Erythroblast (primary cell): ENCODE measurements at regions not wholly inside any gene's neighbourhood (a gene's known extent, or its start where the extent isn't known, plus 50 kb on each side); places are given as distances from the start of the nearest gene placed in this dataset.

Source experiments
- DNase-seq, 2 experiments: peaks; one replicate each; lab custom pipeline; 2025; lab: John Stamatoyannopoulos, UW
- GATA1 ChIP-seq: IDR thresholded peaks from 2 replicates; pipeline ENCODE4 v1.6.1; 2011; ENCODE audit warnings: low read depth, mild to moderate bottlenecking, control low read depth, low read length, moderate library complexity
- POLR2A ChIP-seq: IDR thresholded peaks from 2 replicates; pipeline ENCODE4 v1.6.1; 2011; ENCODE audit warnings: mild to moderate bottlenecking, low read length

DNA sequence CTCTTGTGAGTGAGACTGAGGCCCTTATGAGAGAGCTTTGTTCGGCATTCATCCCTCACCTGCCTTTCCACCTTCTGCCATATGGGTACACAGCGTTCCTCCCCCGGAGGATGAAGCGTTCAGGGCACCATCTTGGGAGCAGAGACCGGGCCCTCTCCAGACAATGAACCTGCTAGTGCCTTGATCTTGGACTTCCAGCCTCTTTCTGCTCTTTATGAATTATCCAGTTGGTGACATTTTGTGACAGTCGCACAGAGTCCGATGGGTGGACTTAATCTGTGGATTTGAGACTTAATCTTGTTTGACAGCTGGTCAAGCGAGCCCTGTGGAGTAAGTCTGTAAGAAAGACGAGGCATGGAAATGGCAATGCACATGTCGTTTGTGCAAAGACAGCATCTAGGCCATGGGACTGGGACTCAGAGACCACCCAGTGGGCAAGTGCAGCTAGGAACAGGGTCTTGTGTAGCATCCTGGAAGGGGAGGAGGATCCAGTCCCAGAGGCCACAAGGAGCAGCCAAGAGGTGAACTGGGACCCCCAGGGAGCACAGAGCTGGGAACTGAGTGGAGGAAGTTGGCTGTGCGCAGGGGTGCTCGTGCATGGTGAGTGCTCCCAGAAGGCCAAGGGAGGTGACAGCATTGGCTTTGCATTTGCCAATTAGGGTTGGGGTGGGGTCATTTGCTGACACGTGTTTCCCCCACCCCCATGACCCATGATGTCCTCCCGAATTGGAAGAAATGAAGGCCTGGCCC is 69.5 kb upstream of the HDAC4 start:
- no peak for TF ChIP-seq GATA1
- TF ChIP-seq POLR2A, result no peak
- DNase-seq, result no peak

DNA sequence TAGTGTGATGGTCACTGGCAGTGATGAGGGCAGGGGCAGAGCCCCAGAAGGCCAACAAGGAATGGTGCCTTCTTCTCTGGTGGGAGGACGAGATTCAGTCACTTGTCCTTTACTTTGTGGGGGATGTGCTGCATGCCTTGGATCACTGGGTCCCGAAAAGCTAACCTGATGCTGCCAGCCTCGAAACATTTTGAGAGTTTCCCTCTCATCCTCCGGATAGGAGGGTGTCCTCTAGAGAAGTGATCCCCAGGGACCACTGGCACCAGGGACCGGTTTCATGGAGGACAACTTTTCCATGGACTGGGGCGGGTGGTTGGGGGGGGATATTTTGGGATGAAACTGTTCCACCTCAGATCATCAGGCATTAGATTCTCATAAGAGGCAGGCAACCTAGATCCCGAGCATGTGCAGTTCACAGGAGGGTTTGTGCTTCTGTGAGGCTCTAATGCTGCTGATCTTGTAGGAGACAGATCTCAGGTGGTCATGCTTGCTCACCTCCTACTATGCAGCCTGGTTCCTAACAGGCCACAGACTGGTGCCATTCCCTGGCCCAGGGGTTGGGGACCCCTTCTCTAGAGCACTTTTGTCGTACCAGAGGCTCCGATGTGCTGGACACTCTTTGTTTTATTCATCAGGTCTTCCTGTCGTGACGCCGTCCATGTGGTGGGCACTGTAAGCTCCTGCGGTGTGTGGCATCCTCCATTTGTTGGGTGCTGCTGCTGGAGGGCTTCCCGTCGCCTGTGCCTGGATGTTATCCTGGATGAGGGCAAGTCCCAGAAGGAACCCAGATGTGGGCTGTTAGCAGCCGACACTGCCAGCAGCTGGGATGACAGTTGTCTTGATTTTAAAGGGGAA is 68.5 kb upstream of the HDAC4 start:
- DNase-seq, result no peak
- no peak for TF ChIP-seq POLR2A
- TF ChIP-seq GATA1, result no peak

DNA sequence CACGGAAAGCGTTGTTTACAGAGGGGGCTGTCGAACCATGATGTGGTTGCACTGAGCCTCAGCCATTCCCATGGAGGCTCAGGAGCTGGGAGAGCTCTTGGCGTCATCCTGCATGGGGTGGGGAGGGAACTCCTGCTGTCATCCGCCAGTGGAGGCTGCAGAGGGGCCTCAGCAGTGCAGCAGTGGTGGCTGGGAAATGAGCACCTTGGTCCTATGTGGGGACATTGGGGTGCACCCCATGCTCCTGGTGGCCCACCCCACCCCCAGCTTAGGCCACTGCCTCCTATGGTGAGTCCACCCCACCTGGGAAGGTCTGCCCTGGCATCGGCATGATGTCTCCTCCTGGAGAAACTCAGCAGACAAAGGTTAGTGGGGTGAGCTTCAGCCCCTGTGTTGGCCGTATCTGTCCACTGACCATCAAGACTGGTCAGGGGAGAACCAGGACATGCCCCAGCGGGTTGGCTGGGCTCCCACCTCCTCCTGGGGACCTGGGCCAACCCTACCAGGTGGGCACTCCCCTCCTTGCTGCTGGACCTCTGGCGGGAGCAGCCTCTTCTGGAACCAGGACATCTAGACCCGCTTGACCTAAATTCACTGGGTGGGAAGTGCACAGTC is 67.8 kb upstream of the HDAC4 start:
- no peak for DNase-seq
- TF ChIP-seq POLR2A, result no peak
- TF ChIP-seq GATA1, result no peak

DNA sequence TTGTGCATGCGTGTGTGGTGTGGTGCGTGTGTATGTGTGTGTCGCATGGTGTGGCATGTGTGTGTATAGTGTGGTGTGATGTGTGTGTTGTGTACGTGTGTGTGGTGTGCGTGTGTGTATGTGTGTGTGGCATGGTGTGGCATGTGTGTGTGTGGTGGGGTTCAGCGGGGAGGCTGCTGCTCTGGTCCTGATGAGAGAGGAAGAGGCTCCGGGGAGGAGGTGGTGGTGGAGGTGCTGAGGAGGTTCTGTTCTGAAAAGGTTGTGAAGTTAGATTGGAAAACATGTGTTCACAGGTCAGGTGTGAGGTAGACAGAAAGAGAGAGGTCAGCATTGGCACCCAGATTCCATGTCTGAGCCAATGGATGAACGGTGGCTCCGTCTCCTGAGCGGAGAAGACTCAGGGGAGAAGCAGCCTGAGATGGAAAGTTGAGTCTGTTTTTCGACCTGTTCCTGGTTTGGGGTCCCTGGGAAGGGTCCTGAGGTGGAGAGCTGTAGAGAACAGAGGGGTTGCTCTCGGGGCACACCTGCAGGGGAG is 67.2 kb upstream of the HDAC4 start:
- no peak for DNase-seq
- TF ChIP-seq GATA1 (no peak), POLR2A (no peak)

DNA sequence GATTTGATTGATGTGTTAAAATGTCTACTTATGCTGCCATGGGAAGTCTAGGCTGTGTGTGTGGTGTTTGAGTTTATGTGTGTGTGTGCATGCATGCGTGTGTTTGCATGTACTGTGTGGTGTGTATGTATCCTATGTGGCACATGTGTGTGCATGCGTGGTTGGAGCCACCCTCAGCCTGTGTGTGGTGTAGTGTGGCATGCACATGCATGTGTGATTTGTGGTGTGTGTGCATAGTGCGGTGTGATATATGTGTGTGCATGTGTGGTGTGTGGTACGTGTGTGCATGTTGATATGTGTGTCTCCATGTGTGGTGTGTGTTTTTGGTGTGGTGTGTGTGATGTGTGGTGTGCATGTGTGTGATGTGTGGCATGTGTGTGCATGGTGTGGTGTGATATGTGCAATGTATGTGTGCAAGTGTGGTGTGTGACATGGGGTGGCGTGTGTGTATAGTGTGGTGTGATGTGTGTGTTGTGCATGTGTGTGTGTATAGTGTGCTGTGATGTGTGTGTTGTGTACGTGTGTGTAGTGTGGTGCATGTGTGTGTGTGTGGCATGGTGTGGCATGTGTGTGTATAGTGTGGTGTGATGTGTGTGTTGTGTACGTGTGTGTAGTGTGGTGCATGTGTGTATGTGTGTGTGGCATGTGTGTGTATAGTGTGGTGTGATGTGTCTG is 66.6 kb upstream of the HDAC4 start:
- no peak for DNase-seq
- TF ChIP-seq POLR2A (no peak), GATA1 (no peak)

DNA sequence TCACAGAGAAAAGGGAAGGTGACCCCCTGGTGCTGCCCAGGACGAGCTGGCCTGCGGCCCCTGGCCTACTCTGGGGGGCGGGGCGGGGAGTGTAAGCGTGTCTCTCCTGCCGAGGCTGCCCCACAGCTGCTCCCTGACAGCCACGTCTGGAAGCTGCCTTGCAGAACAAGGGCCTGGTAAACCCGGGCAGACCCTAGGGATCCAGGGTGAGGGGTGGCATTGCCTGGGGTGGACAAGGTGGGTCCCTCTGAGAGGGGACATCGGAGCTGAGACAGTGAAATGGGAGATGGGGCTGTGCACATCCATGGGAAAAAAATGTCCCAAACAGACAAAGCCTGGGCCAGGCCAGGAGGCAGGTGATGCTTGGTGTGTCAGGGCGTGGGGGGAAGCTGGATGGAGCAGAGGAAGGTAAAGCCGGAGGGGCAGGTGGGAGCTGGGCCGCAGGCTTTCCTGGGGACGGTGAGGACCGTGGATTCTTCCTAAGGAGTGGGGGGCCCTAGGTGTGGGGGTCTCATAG is 66.0 kb upstream of the HDAC4 start:
- DNase-seq, result no peak
- no peak for TF ChIP-seq GATA1
- TF ChIP-seq POLR2A, result no peak

DNA sequence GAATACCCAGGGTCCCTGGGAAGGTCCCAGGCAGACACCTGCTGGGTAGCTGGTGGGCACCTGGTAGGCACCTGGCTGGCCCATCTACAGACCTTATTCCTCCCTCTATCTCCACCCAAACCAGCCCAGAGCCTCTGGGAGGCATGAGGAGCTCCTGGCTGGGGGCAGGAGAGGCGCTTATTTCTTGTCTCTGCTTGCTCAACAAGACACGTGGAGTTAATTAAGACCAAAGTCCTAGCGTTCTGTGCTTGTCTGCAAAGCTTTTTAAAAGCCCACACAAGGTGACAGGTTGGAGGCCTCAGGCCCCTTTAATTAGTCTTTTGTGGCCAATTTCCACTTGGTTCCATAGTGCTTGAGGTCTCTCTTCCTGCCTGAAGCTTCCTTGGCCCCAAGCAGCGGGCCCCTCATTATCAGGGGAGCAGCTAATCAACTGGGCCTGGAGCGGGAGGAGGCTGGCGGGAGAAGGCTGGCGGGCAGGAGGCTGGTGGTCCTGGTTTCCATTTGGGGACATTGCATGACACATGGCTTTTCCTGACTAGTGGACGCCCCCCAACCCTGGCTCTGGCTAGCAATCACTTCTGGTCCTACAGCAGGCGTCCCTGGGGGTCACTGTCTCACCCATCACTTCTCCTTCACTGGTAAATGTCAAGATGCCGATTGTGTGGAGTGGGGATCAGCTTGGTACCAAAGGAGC is 65.4 kb upstream of the HDAC4 start:
- no peak for DNase-seq
- TF ChIP-seq GATA1, result no peak
- TF ChIP-seq POLR2A, result no peak

DNA sequence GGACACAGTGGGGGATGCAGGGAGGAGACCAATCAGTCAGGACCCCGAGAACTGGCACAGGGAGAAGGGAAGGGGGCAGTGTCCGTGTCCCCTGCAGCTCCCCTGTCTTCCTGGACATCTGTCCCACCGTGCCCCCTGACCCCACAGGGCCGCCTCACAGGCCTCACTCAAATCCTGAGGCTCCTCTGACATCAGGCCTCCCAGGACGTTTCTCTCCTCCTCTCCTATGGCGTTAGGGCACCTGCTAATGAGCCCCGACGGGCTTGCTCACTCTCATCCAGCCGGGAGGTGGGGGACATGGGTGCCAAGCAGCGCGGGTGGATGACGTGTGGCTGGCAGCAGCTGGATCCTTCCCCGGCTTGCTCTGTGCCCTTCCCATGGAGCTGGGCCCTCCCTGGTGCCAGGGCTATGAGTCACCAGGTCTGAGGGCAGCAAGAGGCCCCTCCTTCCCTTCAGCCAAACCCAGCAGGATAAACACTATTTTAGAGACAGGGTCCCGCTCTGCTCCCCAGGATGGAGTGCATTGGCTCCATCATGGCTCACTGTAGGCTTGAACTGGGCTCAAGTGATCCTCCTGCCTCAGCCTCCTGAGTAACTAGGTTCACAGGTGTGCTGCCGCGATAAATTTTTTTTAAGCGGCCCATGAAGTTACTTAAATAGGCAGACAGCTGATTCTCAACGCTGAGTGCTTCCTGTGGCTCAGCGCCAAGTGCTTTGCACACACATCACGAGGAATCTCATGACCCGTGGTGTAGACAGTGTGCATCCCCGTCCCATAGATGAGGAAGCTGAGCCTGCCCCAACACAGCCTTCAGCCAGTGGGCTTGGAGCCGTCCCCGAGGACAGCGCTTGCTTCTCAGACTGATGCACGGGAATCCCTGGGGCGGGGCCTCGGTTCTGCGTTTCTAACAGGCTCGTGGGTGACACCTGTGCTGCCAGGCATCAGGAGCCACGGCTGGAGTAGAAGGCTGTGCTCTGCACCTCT is 64.5 kb upstream of the HDAC4 start:
- no peak for DNase-seq
- TF ChIP-seq POLR2A (no peak), GATA1 (no peak)

DNA sequence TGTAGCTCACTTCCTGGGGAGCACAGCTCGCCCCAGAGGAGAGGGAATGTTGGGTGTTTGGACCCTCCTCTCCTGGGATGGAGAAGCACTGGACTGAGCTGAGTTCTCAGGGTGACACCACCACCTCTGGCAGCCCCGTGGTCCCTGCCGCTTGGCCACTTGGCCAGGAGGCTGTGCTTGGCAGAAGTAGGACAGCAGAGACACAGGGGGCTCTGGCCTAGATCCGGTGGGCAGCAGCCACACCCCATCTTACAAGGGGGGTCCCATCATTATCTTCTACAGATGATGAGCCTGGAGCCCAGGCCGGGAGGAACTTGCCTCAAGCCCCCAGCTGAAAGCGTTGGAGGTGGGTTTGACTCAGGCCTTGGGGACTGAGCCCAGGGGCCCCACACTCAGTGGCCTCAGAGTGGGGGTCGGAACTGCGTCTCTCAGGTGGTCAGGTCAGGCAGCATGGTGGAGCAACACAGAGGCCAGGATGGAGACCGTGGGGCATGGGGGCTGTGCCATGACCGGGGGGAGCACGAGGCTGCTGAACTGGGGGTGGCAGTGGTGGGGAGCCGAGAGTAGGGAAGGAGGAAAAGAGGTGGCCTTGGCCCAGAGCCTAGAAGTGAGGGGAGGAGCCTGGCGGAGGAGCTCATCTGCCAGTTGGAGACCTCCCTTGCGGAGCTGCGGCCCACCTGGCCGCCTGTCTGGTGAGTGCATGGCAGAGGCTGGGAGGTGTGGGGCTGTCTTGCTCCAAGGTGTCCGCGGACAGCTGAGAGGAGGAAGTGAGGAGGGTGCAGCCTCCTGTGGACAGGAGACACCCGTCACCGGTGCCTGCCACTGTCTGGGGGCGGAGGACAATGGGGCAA is 63.6 kb upstream of the HDAC4 start:
- no peak for TF ChIP-seq POLR2A
- no peak for TF ChIP-seq GATA1
- DNase-seq, result no peak

DNA sequence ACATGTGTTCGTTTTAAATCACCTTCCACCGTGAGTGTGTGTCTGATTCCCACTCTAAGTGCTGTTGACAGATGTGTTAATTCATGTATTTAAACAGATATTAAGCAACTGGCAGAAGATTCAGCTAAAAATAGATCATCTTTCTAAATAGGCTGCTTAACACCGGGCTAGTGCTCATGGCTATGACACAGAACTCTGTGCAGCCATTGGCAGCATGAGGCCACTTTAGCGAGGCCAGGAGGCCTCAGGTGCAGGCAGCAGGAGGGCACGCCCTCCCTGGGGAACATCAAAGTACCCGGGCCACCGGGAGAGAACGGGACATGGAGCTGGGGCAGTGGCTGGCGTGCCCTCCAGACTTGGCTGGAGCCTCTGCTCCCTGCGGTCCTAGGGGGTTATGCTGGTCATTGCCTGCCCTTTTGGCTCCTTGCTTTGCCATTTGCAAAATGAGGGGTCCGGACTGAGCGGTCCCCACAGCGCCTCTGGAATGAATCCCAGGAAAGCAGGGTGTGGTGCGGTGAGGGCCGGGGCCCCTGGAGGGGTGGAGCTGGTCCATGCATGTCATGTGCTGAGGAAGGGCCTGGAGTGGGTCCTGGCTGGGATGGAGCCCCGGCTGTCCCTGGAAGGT is 62.8 kb upstream of the HDAC4 start:
- DNase-seq, result no peak
- TF ChIP-seq GATA1 (no peak), POLR2A (no peak)
